OCI-LY1 (cell line): ENCODE measurements at regions not wholly inside any gene's neighbourhood (a gene's known extent, or its start where the extent isn't known, plus 50 kb on each side); places are given as distances from the start of the nearest gene placed in this dataset.

Experiments used
- H2AFZ ChIP-seq: fragments of 200-600 bp; sonication (generic), shearing (Covaris generic); 2 replicates; pipeline ENCODE4 v1.6.0; 2014; ENCODE audit warnings: antibody characterized with exemption, mild to moderate bottlenecking, low read length
- H3F3A ChIP-seq: fragments of 200-600 bp; sonication (generic), shearing (Covaris generic); 2 replicates; pipeline ENCODE4 v1.6.0; 2014; ENCODE audit warnings: mild to moderate bottlenecking, antibody characterized with exemption, low read length, moderate library complexity; ENCODE audit not compliant: insufficient read depth
- H3K27ac ChIP-seq: fragments of 200-600 bp; sonication (generic); 2 replicates; pipeline ENCODE4 v1.5.1; 2014; ENCODE audit warnings: low read length, mixed run types, mild to moderate bottlenecking, low read depth; ENCODE audit not compliant: poor library complexity, severe bottlenecking
- H3K27me3 ChIP-seq: fragments of 200-600 bp; sonication (generic); 2 replicates; pipeline ENCODE4 v1.6.0; 2014; ENCODE audit warnings: antibody characterized with exemption, mild to moderate bottlenecking, low read length, moderate library complexity; ENCODE audit not compliant: insufficient read depth
- H3K36me3 ChIP-seq: fragments of 200-600 bp; sonication (generic); 2 replicates; pipeline ENCODE4 v1.6.1; 2014; ENCODE audit warnings: mild to moderate bottlenecking, antibody characterized with exemption, low read length, moderate library complexity, mixed read lengths; ENCODE audit not compliant: insufficient read depth
- H3K4me1 ChIP-seq: fragments of 200-600 bp; sonication (generic); 2 replicates; pipeline ENCODE4 v1.5.1; 2014; ENCODE audit warnings: mild to moderate bottlenecking, low read length, moderate library complexity; ENCODE audit not compliant: insufficient read depth, severe bottlenecking
- H3K4me2 ChIP-seq: fragments of 200-600 bp; sonication (generic), shearing (Covaris generic); 2 replicates; pipeline ENCODE4 v1.6.1; 2014; ENCODE audit warnings: low read length
- H3K4me3 ChIP-seq: fragments of 200-600 bp; sonication (generic); 2 replicates; pipeline ENCODE4 v1.5.1; 2014; ENCODE audit warnings: low read length, low read depth, mild to moderate bottlenecking, mixed read lengths; ENCODE audit not compliant: poor library complexity, severe bottlenecking
- H3K79me2 ChIP-seq: fragments of 200-600 bp; shearing (Covaris generic); 2 replicates; pipeline ENCODE4 v1.6.1; 2016; ENCODE audit warnings: mixed run types, low read length, mixed read lengths; ENCODE audit not compliant: insufficient read depth
- H3K9ac ChIP-seq: fragments of 200-600 bp; sonication (generic), shearing (Covaris generic); 2 replicates; pipeline ENCODE4 v1.6.1; 2014; ENCODE audit warnings: mild to moderate bottlenecking, low read length, mixed read lengths
- H3K9me2 ChIP-seq: fragments of 200-600 bp; sonication (generic), shearing (Covaris generic); 2 replicates; pipeline ENCODE4 v1.6.1; 2014; ENCODE audit warnings: low read depth, mild to moderate bottlenecking, low read length, mixed read lengths
- H3K9me3 ChIP-seq: fragments of 200-600 bp; shearing (Covaris generic); 2 replicates; pipeline ENCODE4 v1.6.1; 2014; ENCODE audit warnings: low read length, mixed read lengths
- H4K20me1 ChIP-seq: fragments of 200-600 bp; sonication (generic), shearing (Covaris generic); 2 replicates; pipeline ENCODE4 v1.6.0; 2016; ENCODE audit warnings: mild to moderate bottlenecking, low read length; ENCODE audit not compliant: insufficient read depth
- CTCF ChIP-seq: fragments of 200-600 bp; sonication (generic), shearing (Covaris generic); IDR thresholded peaks from 2 replicates; pipeline ENCODE4 v1.5.1; 2017; ENCODE audit warnings: mild to moderate bottlenecking, antibody characterized with exemption, low read length, moderate library complexity, mixed read lengths
- EZH2 ChIP-seq: fragments of 200-600 bp; sonication (generic), shearing (Covaris generic); IDR thresholded peaks from 2 replicates; pipeline ENCODE4 v1.8.0; 2017; ENCODE audit warnings: borderline replicate concordance, mixed run types, mild to moderate bottlenecking, antibody characterized with exemption, low read length, moderate library complexity, mixed read lengths

- H3K9me2 ChIP-seq = no peaks in the 10 kb centered on the region
- H3K27me3 ChIP-seq = 0 out of 2 replicates have a peak, but pooled peaks cover 3% of the 10 kb centered on the region
- no peaks in the 10 kb centered on the region for H3K9me3 ChIP-seq
- no peaks in the 10 kb centered on the region for H4K20me1 ChIP-seq
- no peaks in the 10 kb centered on the region for H3K36me3 ChIP-seq
- no peaks in the 10 kb centered on the region for H3K4me1 ChIP-seq
- no peak for TF ChIP-seq CTCF
- TF ChIP-seq EZH2 = no peak
- H3K4me2 ChIP-seq = no peak overlapping the region
- no peaks in the 10 kb centered on the region for H3F3A ChIP-seq
- H3K9ac ChIP-seq = no peak overlapping the region
- H3K79me2 ChIP-seq = no peaks in the 10 kb centered on the region
- no peak overlapping the region for H3K4me3 ChIP-seq
- no peak overlapping the region for H3K27ac ChIP-seq
- H2AFZ ChIP-seq = no peak overlapping the region
Measured at GRCh38 chr16:51298800-51299199, 147.7 kb upstream of the SALL1 start.

GRCh38 chr16:51290442-51291285 is 139.6 kb upstream of the SALL1 start:
- no peak overlapping the region for H3K4me3 ChIP-seq
- no peaks in the 10 kb centered on the region for H3K4me1 ChIP-seq
- H3K27me3 ChIP-seq = no peaks in the 10 kb centered on the region
- no peak overlapping the region for H2AFZ ChIP-seq
- no peaks in the 10 kb centered on the region for H3K9me3 ChIP-seq
- TF ChIP-seq EZH2 (no peak), CTCF (no peak)
- no peak overlapping the region for H3K27ac ChIP-seq
- H3K9me2 ChIP-seq = no peaks in the 10 kb centered on the region
- no peak overlapping the region for H3K9ac ChIP-seq
- no peaks in the 10 kb centered on the region for H3K79me2 ChIP-seq
- H3K4me2 ChIP-seq = no peak overlapping the region
- no peaks in the 10 kb centered on the region for H3F3A ChIP-seq
- H4K20me1 ChIP-seq = no peaks in the 10 kb centered on the region
- no peaks in the 10 kb centered on the region for H3K36me3 ChIP-seq

- Histone ChIP-seq H3K79me2 (no peaks in the 10 kb centered on the region), H3K4me1 (no peaks in the 10 kb centered on the region)
Measured at GRCh38 chr16:51289336-51289735, 138.3 kb upstream of the SALL1 start.

More at GRCh38 chr16:51289336-51289735, 138.3 kb upstream of the SALL1 start:
- no peaks in the 10 kb centered on the region for H3K36me3 ChIP-seq
- H3K27ac ChIP-seq = no peak overlapping the region
- no peak overlapping the region for H3K4me2 ChIP-seq
- no peak overlapping the region for H2AFZ ChIP-seq
- H3K9ac ChIP-seq = no peak overlapping the region
- H4K20me1 ChIP-seq = no peaks in the 10 kb centered on the region
- H3K9me3 ChIP-seq = no peaks in the 10 kb centered on the region
- TF ChIP-seq EZH2 = no peak
- TF ChIP-seq CTCF = no peak
- no peak overlapping the region for H3K4me3 ChIP-seq
- H3F3A ChIP-seq = no peaks in the 10 kb centered on the region
- H3K9me2 ChIP-seq = no peaks in the 10 kb centered on the region
- no peaks in the 10 kb centered on the region for H3K27me3 ChIP-seq
